ENCODE measurements at regions not wholly inside any gene's neighbourhood (a gene's known extent, or its start where the extent isn't known, plus 50 kb on each side); places are given as distances from the start of the nearest gene placed in this dataset.

DNA sequence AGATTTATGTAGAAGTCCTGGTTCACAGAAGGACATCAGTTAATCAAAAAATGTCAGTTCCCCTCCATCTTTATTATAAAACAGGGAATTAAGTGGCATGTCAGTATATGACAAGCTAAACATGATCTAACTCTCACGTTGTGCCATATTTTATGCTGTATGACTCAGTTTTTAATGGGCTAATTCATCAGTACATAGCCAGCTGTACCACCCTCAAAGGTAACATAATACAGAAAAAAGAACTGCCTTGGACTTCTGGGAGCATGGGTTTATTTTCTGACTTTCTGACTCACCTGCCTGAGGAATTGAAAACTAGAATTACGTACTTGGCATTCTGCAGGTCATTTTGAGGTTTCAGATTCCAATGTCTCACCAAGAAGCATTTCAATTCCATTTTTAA lies 135.7 kb downstream of the CMPK2 start:
- no peak for TF ChIP-seq POLR2A (IDR thresholded peaks at IDR 0.05)
- TF ChIP-seq, protein P1, sequence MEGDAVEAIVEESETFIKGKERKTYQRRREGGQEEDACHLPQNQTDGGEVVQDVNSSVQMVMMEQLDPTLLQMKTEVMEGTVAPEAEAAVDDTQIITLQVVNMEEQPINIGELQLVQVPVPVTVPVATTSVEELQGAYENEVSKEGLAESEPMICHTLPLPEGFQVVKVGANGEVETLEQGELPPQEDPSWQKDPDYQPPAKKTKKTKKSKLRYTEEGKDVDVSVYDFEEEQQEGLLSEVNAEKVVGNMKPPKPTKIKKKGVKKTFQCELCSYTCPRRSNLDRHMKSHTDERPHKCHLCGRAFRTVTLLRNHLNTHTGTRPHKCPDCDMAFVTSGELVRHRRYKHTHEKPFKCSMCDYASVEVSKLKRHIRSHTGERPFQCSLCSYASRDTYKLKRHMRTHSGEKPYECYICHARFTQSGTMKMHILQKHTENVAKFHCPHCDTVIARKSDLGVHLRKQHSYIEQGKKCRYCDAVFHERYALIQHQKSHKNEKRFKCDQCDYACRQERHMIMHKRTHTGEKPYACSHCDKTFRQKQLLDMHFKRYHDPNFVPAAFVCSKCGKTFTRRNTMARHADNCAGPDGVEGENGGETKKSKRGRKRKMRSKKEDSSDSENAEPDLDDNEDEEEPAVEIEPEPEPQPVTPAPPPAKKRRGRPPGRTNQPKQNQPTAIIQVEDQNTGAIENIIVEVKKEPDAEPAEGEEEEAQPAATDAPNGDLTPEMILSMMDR (IDR thresholded peaks at IDR 0.05): no peak

Data from right lobe of liver (tissue), 4 donors.